GM04503 (cell line): ENCODE measurements at regions not wholly inside any gene's neighbourhood (a gene's known extent, or its start where the extent isn't known, plus 50 kb on each side); places are given as distances from the start of the nearest gene placed in this dataset.

ENCODE experiments used
- DNase-seq: peaks from one replicate; pipeline ENCODE4 v3.0.0-alpha.2; 2012; ENCODE audit warnings: low read depth

- no peak for DNase-seq
Observed at GRCh38 chr2:146873646-146874259, 971.1 kb upstream of the ACVR2A start.

- DNase-seq: no peak
Observed at GRCh38 chr2:146873056-146873455, 971.8 kb upstream of the ACVR2A start.

GRCh38 chr2:146870691-146871090 is 974.1 kb upstream of the ACVR2A start:
- no peak for DNase-seq

- no peak for DNase-seq
Observed at GRCh38 chr2:146869328-146869727, 975.5 kb upstream of the ACVR2A start.

- DNase-seq: no peak
Observed at GRCh38 chr2:146868051-146868450, 976.8 kb upstream of the ACVR2A start.

- DNase-seq: no peak
Observed at GRCh38 chr2:146867477-146867986, 977.3 kb upstream of the ACVR2A start.

GRCh38 chr2:146853741-146854444 is 990.9 kb upstream of the ACVR2A start:
- DNase-seq: no peak

- DNase-seq: no peak
Observed at GRCh38 chr2:146852661-146853060, 992.2 kb upstream of the ACVR2A start.

GRCh38 chr2:146850746-146851145 is 994.1 kb upstream of the ACVR2A start:
- DNase-seq: no peak

GRCh38 chr2:146847846-146848245 is 997.0 kb upstream of the ACVR2A start:
- no peak for DNase-seq

GRCh38 chr2:146844226-146844990 is 1000.4 kb upstream of the ACVR2A start:
- no peak for DNase-seq

- DNase-seq: no peak
Observed at GRCh38 chr2:146837857-146838256, 1007.0 kb upstream of the ACVR2A start.

- no peak for DNase-seq
Observed at GRCh38 chr2:146826388-146826787, 1018.4 kb upstream of the ACVR2A start.

GRCh38 chr2:146821836-146822316 is 1023.0 kb upstream of the ACVR2A start:
- DNase-seq: no peak

- DNase-seq: no peak
Observed at GRCh38 chr2:146820672-146821071, 1024.2 kb upstream of the ACVR2A start.

GRCh38 chr2:146818122-146818521 is 1026.7 kb upstream of the ACVR2A start:
- DNase-seq: no peak

- no peak for DNase-seq
Observed at GRCh38 chr2:146817613-146818012, 1027.2 kb upstream of the ACVR2A start.

- no peak for DNase-seq
Observed at GRCh38 chr2:146814971-146815370, 1029.9 kb upstream of the ACVR2A start.

GRCh38 chr2:146807568-146808168 is 1037.2 kb upstream of the ACVR2A start:
- no peak for DNase-seq

GRCh38 chr2:146806364-146807005 is 1038.3 kb upstream of the ACVR2A start:
- DNase-seq: no peak

GRCh38 chr2:146804288-146804687 is 1040.5 kb upstream of the ACVR2A start:
- no peak for DNase-seq

- no peak for DNase-seq
Observed at GRCh38 chr2:146801886-146802285, 1042.9 kb upstream of the ACVR2A start.
